NB4 (cell line): ENCODE measurements at regions not wholly inside any gene's neighbourhood (a gene's known extent, or its start where the extent isn't known, plus 50 kb on each side); places are given as distances from the start of the nearest gene placed in this dataset.

Experiments
- DNase-seq: peaks from one replicate; pipeline ENCODE4 v3.0.0; 2010; ENCODE audit warnings: low read depth
- H3K4me3 ChIP-seq: one replicate; pipeline ENCODE4 v1.5.1; 2011; ENCODE audit warnings: mild to moderate bottlenecking, low read depth, low read length, moderate library complexity
- CTCF ChIP-seq: IDR thresholded peaks from one replicate; pipeline ENCODE4 v1.5.1; 2012; ENCODE audit warnings: low read depth, low read length
- MAX ChIP-seq: IDR thresholded peaks from 2 replicates; pipeline ENCODE4 v1.6.1; 2011; ENCODE audit warnings: low read depth, low read length
- MYC ChIP-seq: IDR thresholded peaks from 2 replicates; pipeline ENCODE4 v1.6.1; 2011; ENCODE audit warnings: low read depth, low read length
- POLR2A ChIP-seq: IDR thresholded peaks from 2 replicates; pipeline ENCODE4 v1.6.1; 2011; ENCODE audit warnings: mild to moderate bottlenecking; ENCODE audit not compliant: insufficient read length; ENCODE audit errors: extremely low read depth

GRCh38 chr11:27234043-27234668 is 128.9 kb downstream of the CCDC34 start:
- no peak for TF ChIP-seq POLR2A
- no peak for TF ChIP-seq CTCF
- TF ChIP-seq MAX = peak; percentile 92
- peak; percentile 83 for TF ChIP-seq MYC
- DNase-seq = peak; percentile 99
- peak overlapping the region; percentile 68 for H3K4me3 ChIP-seq

GRCh38 chr11:27233654-27234042 is 129.4 kb downstream of the CCDC34 start:
- no peak for TF ChIP-seq MAX
- TF ChIP-seq MYC = no peak
- TF ChIP-seq POLR2A = no peak
- no peak for TF ChIP-seq CTCF
- peak overlapping the region; percentile 68 for H3K4me3 ChIP-seq
- peak; percentile 65 for DNase-seq

GRCh38 chr11:27231530-27231929 is 131.5 kb downstream of the CCDC34 start:
- TF ChIP-seq POLR2A (no peak), CTCF (no peak), MYC (no peak), MAX (no peak)
- DNase-seq = peak; percentile 88
- peak overlapping the region; percentile 60 for H3K4me3 ChIP-seq

- no peak overlapping the region for H3K4me3 ChIP-seq
- peak; percentile 26 for DNase-seq
- no peak for TF ChIP-seq MYC
- TF ChIP-seq MAX = no peak
- no peak for TF ChIP-seq CTCF
- no peak for TF ChIP-seq POLR2A
These were observed 132.8 kb downstream of the CCDC34 start for GRCh38 chr11:27230192-27230572.

GRCh38 chr11:27229511-27230191 is 133.4 kb downstream of the CCDC34 start:
- no peak for DNase-seq
- no peak for TF ChIP-seq CTCF
- no peak for TF ChIP-seq MAX
- no peak for TF ChIP-seq MYC
- TF ChIP-seq POLR2A = no peak
- no peak overlapping the region for H3K4me3 ChIP-seq
